Liver (tissue), 3 donors: ENCODE measurements at regions not wholly inside any gene's neighbourhood (a gene's known extent, or its start where the extent isn't known, plus 50 kb on each side); places are given as distances from the start of the nearest gene placed in this dataset.

Source experiments
- HNF4G ChIP-seq: IDR thresholded peaks from 2 replicates; pipeline ENCODE4 v1.6.1; 2016; ENCODE audit warnings: antibody characterized with exemption
- RAD21 ChIP-seq, 2 donors: IDR thresholded peaks; 2 replicates each; pipeline ENCODE4 v1.6.1; 2016; ENCODE audit warnings: antibody characterized with exemption in 2 of 2, mild to moderate bottlenecking in 2 of 2
- RXRA ChIP-seq, 2 donors: IDR thresholded peaks; 2 replicates each; pipeline ENCODE4 v1.6.1; 2017 to 2018; ENCODE audit warnings: antibody characterized with exemption in 2 of 2, mild to moderate bottlenecking in 1 of 2
- TF ChIP-seq, protein P1 (sequence below): fragments of 150-350 bp; IDR thresholded peaks from 2 replicates; pipeline ENCODE4 v1.5.1; 2017; ENCODE audit warnings: improper control_type of control experiment, low read depth, low read length; ENCODE audit not compliant: missing input control
- TF ChIP-seq, protein P2 (sequence below): IDR thresholded peaks from 2 replicates; pipeline ENCODE4 v1.6.1; 2016; ENCODE audit warnings: antibody characterized with exemption, mild to moderate bottlenecking
- donor health status: healthy.
- donor health status: healthy.

DNA sequence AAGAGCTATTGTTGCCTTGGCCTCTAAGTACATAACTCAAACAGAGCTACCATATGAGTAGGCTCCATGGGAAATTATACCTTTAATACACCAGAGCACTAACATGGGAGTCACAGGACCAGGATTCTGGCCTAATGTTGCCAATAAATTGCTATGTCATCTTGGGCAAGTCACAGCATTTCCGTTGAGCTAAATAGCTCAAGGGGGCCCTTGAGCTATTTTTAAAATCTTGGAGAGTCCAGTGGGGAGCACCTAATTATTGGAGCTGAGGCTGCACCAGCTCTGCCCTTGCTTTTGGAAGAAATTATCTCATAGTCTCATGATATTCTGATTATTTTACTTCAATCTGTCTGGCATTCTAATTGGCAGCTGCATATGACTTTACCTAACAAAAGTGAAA is 350.8 kb downstream of the ENC1 start:
- TF ChIP-seq, protein P1, sequence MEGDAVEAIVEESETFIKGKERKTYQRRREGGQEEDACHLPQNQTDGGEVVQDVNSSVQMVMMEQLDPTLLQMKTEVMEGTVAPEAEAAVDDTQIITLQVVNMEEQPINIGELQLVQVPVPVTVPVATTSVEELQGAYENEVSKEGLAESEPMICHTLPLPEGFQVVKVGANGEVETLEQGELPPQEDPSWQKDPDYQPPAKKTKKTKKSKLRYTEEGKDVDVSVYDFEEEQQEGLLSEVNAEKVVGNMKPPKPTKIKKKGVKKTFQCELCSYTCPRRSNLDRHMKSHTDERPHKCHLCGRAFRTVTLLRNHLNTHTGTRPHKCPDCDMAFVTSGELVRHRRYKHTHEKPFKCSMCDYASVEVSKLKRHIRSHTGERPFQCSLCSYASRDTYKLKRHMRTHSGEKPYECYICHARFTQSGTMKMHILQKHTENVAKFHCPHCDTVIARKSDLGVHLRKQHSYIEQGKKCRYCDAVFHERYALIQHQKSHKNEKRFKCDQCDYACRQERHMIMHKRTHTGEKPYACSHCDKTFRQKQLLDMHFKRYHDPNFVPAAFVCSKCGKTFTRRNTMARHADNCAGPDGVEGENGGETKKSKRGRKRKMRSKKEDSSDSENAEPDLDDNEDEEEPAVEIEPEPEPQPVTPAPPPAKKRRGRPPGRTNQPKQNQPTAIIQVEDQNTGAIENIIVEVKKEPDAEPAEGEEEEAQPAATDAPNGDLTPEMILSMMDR, result no peak
- TF ChIP-seq RXRA (IDR thresholded peaks at IDR 0.05) (no peak), RAD21 (IDR thresholded peaks at IDR 0.05) (no peak), HNF4G (no peak)
- TF ChIP-seq, protein P2, sequence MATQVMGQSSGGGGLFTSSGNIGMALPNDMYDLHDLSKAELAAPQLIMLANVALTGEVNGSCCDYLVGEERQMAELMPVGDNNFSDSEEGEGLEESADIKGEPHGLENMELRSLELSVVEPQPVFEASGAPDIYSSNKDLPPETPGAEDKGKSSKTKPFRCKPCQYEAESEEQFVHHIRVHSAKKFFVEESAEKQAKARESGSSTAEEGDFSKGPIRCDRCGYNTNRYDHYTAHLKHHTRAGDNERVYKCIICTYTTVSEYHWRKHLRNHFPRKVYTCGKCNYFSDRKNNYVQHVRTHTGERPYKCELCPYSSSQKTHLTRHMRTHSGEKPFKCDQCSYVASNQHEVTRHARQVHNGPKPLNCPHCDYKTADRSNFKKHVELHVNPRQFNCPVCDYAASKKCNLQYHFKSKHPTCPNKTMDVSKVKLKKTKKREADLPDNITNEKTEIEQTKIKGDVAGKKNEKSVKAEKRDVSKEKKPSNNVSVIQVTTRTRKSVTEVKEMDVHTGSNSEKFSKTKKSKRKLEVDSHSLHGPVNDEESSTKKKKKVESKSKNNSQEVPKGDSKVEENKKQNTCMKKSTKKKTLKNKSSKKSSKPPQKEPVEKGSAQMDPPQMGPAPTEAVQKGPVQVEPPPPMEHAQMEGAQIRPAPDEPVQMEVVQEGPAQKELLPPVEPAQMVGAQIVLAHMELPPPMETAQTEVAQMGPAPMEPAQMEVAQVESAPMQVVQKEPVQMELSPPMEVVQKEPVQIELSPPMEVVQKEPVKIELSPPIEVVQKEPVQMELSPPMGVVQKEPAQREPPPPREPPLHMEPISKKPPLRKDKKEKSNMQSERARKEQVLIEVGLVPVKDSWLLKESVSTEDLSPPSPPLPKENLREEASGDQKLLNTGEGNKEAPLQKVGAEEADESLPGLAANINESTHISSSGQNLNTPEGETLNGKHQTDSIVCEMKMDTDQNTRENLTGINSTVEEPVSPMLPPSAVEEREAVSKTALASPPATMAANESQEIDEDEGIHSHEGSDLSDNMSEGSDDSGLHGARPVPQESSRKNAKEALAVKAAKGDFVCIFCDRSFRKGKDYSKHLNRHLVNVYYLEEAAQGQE, result no peak
